ENCODE measurements at regions not wholly inside any gene's neighbourhood (a gene's known extent, or its start where the extent isn't known, plus 50 kb on each side); places are given as distances from the start of the nearest gene placed in this dataset.

GRCh38 chr9:78967596-78968217, 604.1 kb upstream of the TLE4 start:
- whole genome bisulfite sequencing, 2 donors, result 20 to 28% methylated on average over 3 of the region's 3 CpGs
- H3K27ac ChIP-seq, result no peak overlapping the region
- no peak overlapping the region for H3K4me3 ChIP-seq
- no peaks in the 10 kb centered on the region for H3K4me1 ChIP-seq
- H3K36me3 ChIP-seq, result no peaks in the 10 kb centered on the region
- FAIRE-seq, result no peak
- intact Hi-C loops (cut with DNase I), result no loop called here
- DNase-seq, result no peak
- ATAC-seq, result no peak
- TF ChIP-seq CTCF (IDR thresholded peaks at IDR 0.05), result no peak
- no peaks in the 10 kb centered on the region for H3K9me3 ChIP-seq
- H3K27me3 ChIP-seq, result no peaks in the 10 kb centered on the region

- FAIRE-seq, result no peak
- TF ChIP-seq CTCF (IDR thresholded peaks at IDR 0.05), result no peak
- no peak for ATAC-seq
- DNase-seq, result no peak
- Histone ChIP-seq H3K27ac (no peak overlapping the region), H3K27me3 (no peaks in the 10 kb centered on the region), H3K36me3 (no peaks in the 10 kb centered on the region), H3K4me3 (no peak overlapping the region), H3K4me1 (no peaks in the 10 kb centered on the region), H3K9me3 (no peaks in the 10 kb centered on the region)
- 64 to 77% methylated on average over 2 of the region's 2 CpGs for WGBS, 2 donors
- intact Hi-C loops (cut with DNase I), result no loop called here
Measured at GRCh38 chr9:78970375-78970774, 601.4 kb upstream of the TLE4 start.

- no peak for TF ChIP-seq CTCF (IDR thresholded peaks at IDR 0.05)
- H3K27me3 ChIP-seq, result no peaks in the 10 kb centered on the region
- 40 to 41% methylated on average over 4 of the region's 4 CpGs for WGBS, 2 donors
- no peak for FAIRE-seq
- intact Hi-C loops (cut with DNase I), result no loop called here
- no peak for DNase-seq
- H3K4me1 ChIP-seq, result no peaks in the 10 kb centered on the region
- H3K4me3 ChIP-seq, result no peak overlapping the region
- no peaks in the 10 kb centered on the region for H3K36me3 ChIP-seq
- no peak overlapping the region for H3K27ac ChIP-seq
- no peak for ATAC-seq
- no peaks in the 10 kb centered on the region for H3K9me3 ChIP-seq
Measured at GRCh38 chr9:78971540-78971939, 600.2 kb upstream of the TLE4 start.

GRCh38 chr9:78972303-78972999, 599.3 kb upstream of the TLE4 start:
- no peak overlapping the region for H3K27ac ChIP-seq
- WGBS, 2 donors, result 5 to 13% methylated on average over 1 of the region's 1 CpG
- no peaks in the 10 kb centered on the region for H3K36me3 ChIP-seq
- DNase-seq, result no peak
- no peak for FAIRE-seq
- no peak overlapping the region for H3K4me3 ChIP-seq
- no peaks in the 10 kb centered on the region for H3K4me1 ChIP-seq
- intact Hi-C loops (cut with DNase I), result no loop called here
- TF ChIP-seq CTCF (IDR thresholded peaks at IDR 0.05), result no peak
- H3K27me3 ChIP-seq, result no peaks in the 10 kb centered on the region
- no peaks in the 10 kb centered on the region for H3K9me3 ChIP-seq
- no peak for ATAC-seq

- FAIRE-seq (no peak), ATAC-seq (no peak), DNase-seq (no peak)
- Histone ChIP-seq H3K4me3 (no peak overlapping the region), H3K9me3 (no peaks in the 10 kb centered on the region), H3K27ac (no peak overlapping the region), H3K4me1 (no peaks in the 10 kb centered on the region), H3K27me3 (no peaks in the 10 kb centered on the region), H3K36me3 (no peaks in the 10 kb centered on the region)
- intact Hi-C loops (cut with DNase I), result no loop called here
- TF ChIP-seq CTCF (IDR thresholded peaks at IDR 0.05), result no peak
Measured at GRCh38 chr9:78973907-78974306, 597.9 kb upstream of the TLE4 start.

Measured in pancreas (tissue), 10 donors.